HL-60 (cell line): ENCODE measurements at regions not wholly inside any gene's neighbourhood (a gene's known extent, or its start where the extent isn't known, plus 50 kb on each side); places are given as distances from the start of the nearest gene placed in this dataset.

Experiments used
- DNase-seq, 2 experiments: peaks; one replicate each; pipeline ENCODE4 v3.0.0-alpha.2; 2010 to 2020; ENCODE audit warnings: low read depth in 1 of 2, low spot score in 1 of 2
- H3K27ac ChIP-seq: fragments of 250-450 bp; sonication (Bioruptor Pico); replicated peaks from 2 replicates; pipeline ENCODE4 v1.5.1; 2020; ENCODE audit warnings: mild to moderate bottlenecking, moderate library complexity
- H3K27me3 ChIP-seq: fragments of 250-450 bp; sonication (Bioruptor Pico); 2 replicates; pipeline ENCODE4 v1.5.1; 2021; ENCODE audit warnings: mild to moderate bottlenecking, moderate library complexity; ENCODE audit not compliant: insufficient read depth, poor library complexity, severe bottlenecking
- H3K4me3 ChIP-seq: replicated peaks from 2 replicates; pipeline ENCODE4 v1.5.1; 2011; ENCODE audit warnings: mild to moderate bottlenecking, control low read depth, low read length; ENCODE audit not compliant: insufficient read depth
- GABPA ChIP-seq: IDR thresholded peaks from 2 replicates; pipeline ENCODE4 v1.6.1; 2012; ENCODE audit warnings: low read depth
- POLR2AphosphoS5 ChIP-seq: IDR thresholded peaks from 2 replicates; pipeline ENCODE4 v1.6.1; 2012; ENCODE audit warnings: low read depth
- SPI1 ChIP-seq: IDR thresholded peaks from 2 replicates; pipeline ENCODE4 v1.6.1; 2012; ENCODE audit warnings: low read depth, mild to moderate bottlenecking, borderline replicate concordance
- TF ChIP-seq, protein P1 (sequence below): IDR thresholded peaks from 2 replicates; pipeline ENCODE4 v1.6.1; 2012; ENCODE audit warnings: low read depth; ENCODE audit not compliant: insufficient replicate concordance
- TF ChIP-seq, protein P2 (sequence below): IDR thresholded peaks from one replicate; pipeline ENCODE4 v1.5.1; 2011; ENCODE audit warnings: low read length, control low read depth, inconsistent platforms; ENCODE audit not compliant: insufficient read depth

- Histone ChIP-seq H3K27ac (no peak overlapping the region), H3K4me3 (no peak overlapping the region), H3K27me3 (peaks cover 5% of the 10 kb centered on the region)
- DNase-seq = no peak
- TF ChIP-seq, protein P1, sequence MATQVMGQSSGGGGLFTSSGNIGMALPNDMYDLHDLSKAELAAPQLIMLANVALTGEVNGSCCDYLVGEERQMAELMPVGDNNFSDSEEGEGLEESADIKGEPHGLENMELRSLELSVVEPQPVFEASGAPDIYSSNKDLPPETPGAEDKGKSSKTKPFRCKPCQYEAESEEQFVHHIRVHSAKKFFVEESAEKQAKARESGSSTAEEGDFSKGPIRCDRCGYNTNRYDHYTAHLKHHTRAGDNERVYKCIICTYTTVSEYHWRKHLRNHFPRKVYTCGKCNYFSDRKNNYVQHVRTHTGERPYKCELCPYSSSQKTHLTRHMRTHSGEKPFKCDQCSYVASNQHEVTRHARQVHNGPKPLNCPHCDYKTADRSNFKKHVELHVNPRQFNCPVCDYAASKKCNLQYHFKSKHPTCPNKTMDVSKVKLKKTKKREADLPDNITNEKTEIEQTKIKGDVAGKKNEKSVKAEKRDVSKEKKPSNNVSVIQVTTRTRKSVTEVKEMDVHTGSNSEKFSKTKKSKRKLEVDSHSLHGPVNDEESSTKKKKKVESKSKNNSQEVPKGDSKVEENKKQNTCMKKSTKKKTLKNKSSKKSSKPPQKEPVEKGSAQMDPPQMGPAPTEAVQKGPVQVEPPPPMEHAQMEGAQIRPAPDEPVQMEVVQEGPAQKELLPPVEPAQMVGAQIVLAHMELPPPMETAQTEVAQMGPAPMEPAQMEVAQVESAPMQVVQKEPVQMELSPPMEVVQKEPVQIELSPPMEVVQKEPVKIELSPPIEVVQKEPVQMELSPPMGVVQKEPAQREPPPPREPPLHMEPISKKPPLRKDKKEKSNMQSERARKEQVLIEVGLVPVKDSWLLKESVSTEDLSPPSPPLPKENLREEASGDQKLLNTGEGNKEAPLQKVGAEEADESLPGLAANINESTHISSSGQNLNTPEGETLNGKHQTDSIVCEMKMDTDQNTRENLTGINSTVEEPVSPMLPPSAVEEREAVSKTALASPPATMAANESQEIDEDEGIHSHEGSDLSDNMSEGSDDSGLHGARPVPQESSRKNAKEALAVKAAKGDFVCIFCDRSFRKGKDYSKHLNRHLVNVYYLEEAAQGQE = no peak
- TF ChIP-seq GABPA (no peak), SPI1 (no peak), POLR2AphosphoS5 (no peak)
- TF ChIP-seq, protein P2, sequence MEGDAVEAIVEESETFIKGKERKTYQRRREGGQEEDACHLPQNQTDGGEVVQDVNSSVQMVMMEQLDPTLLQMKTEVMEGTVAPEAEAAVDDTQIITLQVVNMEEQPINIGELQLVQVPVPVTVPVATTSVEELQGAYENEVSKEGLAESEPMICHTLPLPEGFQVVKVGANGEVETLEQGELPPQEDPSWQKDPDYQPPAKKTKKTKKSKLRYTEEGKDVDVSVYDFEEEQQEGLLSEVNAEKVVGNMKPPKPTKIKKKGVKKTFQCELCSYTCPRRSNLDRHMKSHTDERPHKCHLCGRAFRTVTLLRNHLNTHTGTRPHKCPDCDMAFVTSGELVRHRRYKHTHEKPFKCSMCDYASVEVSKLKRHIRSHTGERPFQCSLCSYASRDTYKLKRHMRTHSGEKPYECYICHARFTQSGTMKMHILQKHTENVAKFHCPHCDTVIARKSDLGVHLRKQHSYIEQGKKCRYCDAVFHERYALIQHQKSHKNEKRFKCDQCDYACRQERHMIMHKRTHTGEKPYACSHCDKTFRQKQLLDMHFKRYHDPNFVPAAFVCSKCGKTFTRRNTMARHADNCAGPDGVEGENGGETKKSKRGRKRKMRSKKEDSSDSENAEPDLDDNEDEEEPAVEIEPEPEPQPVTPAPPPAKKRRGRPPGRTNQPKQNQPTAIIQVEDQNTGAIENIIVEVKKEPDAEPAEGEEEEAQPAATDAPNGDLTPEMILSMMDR = no peak
Measured at GRCh38 chr14:58705066-58705465, 67.3 kb downstream of the DACT1 start.

DNA sequence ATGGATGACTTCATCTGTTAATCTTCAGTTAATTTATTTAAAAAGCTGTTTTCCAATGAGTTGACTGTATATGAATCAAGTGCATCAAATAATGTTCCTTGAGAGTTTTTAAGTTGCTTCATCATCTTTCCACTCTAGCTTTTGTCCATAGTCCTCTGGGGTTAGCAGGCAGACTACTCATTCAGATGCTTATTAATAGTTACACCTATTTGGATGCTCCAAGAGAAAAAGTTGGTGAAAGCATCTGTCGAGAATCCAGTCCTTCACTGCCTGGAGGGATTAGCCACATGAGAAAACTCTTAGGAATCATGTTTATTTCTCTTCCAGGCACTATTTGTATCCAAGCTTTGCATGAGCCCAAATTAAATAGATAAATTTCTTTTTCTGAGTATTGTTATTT, 70.2 kb downstream of the DACT1 start:
- Histone ChIP-seq H3K27ac (no peak overlapping the region), H3K4me3 (no peak overlapping the region), H3K27me3 (peaks cover 5% of the 10 kb centered on the region)
- DNase-seq = no peak
- TF ChIP-seq POLR2AphosphoS5 (no peak), GABPA (no peak), SPI1 (no peak)
- TF ChIP-seq, protein P2 = no peak
- TF ChIP-seq, protein P1 = no peak

DNA sequence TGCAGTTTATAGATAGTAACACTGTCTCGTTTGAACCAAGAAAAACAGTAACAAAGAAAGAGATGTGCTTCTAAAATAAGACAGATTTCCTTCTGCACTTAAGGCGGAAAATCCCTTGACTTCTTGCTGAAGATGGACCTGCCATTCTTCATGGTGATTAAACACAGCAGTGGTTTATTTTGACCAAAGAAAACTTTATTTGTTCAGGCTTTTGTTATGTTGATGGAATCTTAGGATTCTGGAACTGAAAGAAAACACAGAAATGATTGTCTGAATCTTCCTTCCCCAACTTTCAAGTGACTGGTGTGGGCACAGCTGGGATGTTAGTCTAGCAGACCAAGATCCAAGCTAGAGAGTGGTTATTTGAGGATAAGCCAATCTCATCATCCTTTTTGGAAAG, 72.2 kb downstream of the DACT1 start:
- no peak for DNase-seq
- Histone ChIP-seq H3K27ac (no peak overlapping the region), H3K27me3 (no peaks in the 10 kb centered on the region), H3K4me3 (no peak overlapping the region)
- TF ChIP-seq SPI1 (no peak), POLR2AphosphoS5 (no peak), GABPA (no peak)
- TF ChIP-seq, protein P2 = no peak
- TF ChIP-seq, protein P1 = no peak
